HG03159 (cell line): ENCODE measurements at regions not wholly inside any gene's neighbourhood (a gene's known extent, or its start where the extent isn't known, plus 50 kb on each side); places are given as distances from the start of the nearest gene placed in this dataset.

Experiments used
- ATAC-seq: cut with Tn5 transposase; IDR thresholded peaks from one replicate; pipeline ENCODE4 v1.9.1; 2021; ENCODE audit warnings: mild to moderate bottlenecking, moderate library complexity; ENCODE audit not compliant: unreplicated experiment

GRCh38 chr13:29959603-29960002, 109.2 kb upstream of the UBL3 start:
- no peak for ATAC-seq

DNA sequence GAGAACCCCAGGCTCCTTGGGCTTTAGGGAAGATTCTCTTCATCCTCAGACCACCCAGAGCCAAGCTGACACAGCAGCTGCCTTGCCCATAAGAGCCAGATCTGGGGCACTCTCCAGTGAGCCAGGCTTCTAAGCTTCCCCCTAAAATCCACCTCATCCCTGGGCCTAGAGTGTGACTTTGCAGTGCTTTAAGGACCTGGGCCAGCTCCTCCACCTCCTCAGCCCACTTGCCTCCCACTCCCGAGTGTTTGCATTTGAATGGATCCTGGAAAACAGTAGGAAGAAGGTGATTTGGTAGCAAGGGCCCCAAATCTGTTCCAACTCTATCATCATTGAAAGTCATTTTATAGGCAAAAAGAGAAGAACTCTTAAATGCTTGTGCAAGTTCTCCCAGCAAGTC, 108.7 kb upstream of the UBL3 start:
- ATAC-seq, result no peak

DNA sequence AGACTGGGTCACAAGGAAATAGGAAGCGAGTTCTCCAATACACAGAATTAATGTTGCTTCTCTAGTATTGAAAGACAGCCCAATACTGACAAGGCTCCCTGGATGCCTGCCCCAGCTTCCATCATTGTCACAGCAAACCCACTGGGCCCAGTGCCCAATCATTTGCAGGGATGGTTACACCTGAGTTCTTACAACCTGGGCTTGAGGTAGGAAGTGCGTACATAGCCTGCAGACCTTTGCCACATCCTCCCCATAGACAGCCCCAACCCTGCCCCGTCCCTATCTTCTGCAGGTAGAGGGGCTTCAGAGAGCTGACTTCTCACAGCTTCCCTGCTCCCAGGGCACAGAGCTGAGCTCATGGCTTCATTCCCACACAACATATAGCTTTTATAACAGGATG, 108.1 kb upstream of the UBL3 start:
- no peak for ATAC-seq

- no peak for ATAC-seq
These were observed 106.9 kb upstream of the UBL3 start for GRCh38 chr13:29957320-29957719.

GRCh38 chr13:29956853-29957252, 106.4 kb upstream of the UBL3 start:
- no peak for ATAC-seq

DNA sequence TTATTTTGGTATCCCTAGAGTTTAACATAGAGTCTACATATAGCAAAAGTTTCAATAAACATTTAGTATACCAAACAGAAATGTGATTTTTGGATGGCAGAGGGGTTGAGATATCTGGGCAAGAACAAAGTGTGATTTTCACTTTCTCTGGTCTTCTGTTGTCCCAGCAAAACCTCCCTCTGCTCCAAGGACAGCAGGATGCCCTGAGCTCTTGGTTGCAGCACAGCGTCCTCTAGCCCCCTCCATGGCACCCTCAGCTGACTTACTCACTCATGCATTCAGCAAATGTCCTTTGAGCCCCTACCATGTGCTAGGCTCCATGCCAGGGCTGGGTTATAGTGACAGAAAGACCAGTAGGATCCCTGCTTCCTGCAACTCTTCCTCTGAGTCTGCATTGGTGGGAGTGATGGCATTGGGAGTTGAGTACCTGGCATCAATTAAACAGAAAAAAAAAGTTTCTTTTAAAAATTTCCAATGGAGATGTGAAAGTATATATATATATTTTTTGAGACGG, 104.8 kb upstream of the UBL3 start:
- no peak for ATAC-seq

DNA sequence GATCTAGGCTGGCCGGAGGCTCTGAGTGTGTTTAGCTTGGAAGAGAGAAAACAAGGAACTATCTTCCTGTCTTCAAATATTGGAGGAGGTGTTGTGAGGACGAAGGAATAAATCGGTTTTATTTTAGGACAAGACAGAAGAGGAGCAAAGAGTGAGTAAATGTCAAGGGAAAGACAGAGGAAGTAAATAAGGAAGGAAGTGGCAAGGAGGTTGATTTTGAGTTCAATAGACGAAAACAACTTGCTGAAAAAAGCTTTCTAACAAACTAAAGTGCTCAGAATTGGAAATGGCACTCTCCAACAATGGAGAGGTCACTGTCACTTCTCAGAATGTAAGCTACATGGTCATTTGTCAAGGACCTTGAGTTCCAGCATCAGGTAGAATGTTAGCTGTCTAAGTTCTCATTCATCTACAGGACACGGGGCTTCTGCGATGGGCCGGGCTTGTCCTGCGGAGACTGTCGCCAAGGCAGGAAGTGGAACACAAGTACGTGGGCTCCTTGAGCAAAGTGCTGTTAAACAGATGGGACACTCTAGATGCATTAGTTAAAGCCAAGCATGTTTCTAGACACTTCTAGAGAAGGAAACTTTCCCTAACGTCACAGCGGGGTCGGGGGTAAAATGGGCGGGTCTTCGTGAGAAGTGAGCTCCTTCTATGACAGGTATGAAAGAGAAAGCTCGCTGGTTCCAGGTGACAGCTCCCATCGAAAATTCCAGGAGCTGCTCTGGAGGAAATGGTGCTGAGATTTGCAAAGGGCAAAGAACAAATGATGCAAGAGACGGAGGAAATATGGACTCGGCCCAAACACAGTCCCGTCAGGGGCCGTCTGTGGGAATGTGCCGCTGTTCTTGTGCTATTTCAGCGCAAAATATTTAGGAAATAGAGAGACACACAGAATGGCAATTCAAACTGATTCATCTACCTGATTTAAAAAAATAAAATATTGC, 103.9 kb upstream of the UBL3 start:
- no peak for ATAC-seq

GRCh38 chr13:29953542-29953941, 103.1 kb upstream of the UBL3 start:
- ATAC-seq, result no peak

GRCh38 chr13:29952245-29952644, 101.8 kb upstream of the UBL3 start:
- ATAC-seq, result no peak

- no peak for ATAC-seq
These were observed 98.4 kb upstream of the UBL3 start for GRCh38 chr13:29948791-29949190.

GRCh38 chr13:29948244-29948643, 97.8 kb upstream of the UBL3 start:
- ATAC-seq, result no peak

GRCh38 chr13:29947839-29948238, 97.4 kb upstream of the UBL3 start:
- ATAC-seq, result no peak

- ATAC-seq, result no peak
These were observed 95.7 kb upstream of the UBL3 start for GRCh38 chr13:29946093-29946492.

GRCh38 chr13:29943686-29944085, 93.3 kb upstream of the UBL3 start:
- no peak for ATAC-seq

DNA sequence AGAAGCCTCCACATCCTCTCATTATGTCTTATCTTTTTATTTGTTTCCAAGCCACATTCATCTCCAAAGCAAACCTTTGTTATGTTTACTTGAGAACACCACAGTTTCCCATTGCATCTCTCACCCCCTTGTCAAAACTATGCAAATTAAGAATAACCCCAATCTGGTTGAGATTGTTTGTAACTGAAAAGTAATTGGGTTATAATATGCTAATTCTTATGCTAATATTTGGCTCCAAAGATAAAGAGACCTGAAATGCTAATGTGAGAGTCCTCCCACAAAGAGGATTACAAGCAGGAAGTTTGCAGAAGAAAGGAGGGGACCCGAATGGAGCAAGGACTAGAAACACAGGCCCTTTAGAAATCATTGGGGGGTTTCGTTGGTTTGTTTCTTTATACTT, 92.9 kb upstream of the UBL3 start:
- no peak for ATAC-seq

- ATAC-seq, result no peak
These were observed 90.3 kb upstream of the UBL3 start for GRCh38 chr13:29940715-29941114.

DNA sequence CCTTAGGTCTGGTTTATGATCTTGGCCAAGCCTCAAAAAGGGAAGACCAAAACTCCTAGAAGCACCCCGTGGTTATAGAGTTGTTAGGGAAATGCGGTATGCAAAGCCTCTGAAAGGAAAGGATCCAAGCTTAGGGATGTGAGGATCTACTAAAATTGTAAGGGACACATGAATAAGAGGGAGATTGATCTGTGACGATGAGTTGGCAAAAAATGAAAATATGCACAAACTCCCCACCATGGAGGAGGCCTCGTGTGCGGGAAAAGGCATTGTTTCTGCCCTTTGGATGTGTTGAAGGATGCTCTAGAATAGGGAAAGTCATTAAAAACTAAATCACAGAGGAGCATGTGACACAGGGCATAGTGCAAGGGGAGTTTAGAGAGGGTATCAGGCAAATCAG, 88.7 kb upstream of the UBL3 start:
- ATAC-seq, result no peak

DNA sequence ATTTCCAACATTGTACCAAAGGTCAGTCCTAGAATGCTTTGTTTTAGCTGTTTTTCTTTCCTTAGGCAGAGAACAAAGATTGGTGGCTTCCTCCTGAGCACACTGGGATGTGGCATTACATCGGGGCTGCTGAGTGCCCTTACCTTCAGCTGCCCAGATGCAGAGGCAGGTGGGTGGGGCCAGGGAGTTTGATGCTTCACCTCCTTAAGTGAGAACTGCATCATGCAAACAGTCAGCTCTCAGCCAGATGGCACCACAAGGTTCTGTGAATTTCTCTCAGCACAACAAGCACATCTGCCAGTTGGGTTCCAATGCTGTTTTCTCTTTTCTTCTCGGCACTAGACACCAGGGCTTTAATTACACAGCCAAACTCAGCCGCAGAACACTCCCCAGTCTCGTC, 87.4 kb upstream of the UBL3 start:
- ATAC-seq, result no peak

GRCh38 chr13:29937379-29937778, 87.0 kb upstream of the UBL3 start:
- ATAC-seq, result no peak

DNA sequence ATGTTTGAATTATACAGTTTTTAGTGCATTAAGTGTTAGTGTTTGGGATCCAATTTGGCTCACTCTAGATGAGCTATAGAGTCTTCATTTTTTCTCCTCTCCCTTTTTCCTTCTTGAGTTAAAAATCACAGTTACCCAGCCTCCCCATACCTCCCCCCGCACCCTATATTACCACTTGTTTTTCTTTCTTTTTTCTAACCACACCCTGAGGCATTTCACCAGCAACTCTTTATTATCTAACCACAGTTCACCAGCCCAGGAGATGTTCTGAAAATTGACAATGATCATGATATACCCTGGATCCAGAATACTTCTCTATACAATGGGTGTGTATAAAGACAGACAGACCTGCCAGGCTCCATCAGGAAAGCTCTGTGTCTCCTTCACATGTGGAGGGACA, 86.5 kb upstream of the UBL3 start:
- no peak for ATAC-seq

DNA sequence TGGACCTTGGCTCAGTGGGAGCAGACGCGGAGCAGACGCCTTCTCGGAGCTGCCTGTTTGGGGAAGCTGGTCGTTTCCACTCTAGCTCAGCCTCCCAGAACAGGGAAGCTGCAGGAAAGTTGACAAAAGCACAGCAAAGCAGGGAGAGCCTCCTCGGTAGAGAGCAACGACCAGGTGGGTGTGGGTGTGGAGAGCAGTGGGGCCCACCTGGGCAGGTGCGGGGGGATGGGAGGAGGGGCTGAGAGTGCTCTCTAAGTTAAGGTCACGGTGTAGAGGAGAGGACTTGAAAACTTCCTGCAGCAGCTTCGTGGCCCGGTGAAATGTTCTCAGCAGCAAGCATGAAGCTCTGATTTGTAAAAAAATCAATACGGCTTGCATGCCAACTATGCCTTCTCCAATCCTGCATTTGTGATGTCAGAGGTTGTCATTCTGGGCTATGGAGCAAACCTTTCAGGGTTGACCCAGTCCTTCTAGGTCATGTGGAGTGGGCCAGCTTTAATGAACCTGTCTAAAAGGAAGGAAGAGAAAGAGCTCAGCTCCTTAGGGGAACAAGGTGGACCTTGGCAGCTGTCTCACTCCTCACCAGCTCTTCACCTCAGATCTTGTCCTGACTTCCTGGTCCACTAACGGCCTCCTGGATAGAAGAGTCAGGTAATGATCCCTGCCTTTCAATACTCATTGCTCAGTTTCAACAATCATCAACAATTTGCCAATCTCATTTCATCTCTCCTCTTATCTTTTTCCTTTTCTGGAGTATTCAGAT, 85.8 kb upstream of the UBL3 start:
- no peak for ATAC-seq
